Neural progenitor cell (in vitro differentiated cells): ENCODE measurements at regions not wholly inside any gene's neighbourhood (a gene's known extent, or its start where the extent isn't known, plus 50 kb on each side); places are given as distances from the start of the nearest gene placed in this dataset.

Source experiments
- DNase-seq: peaks from one replicate; pipeline ENCODE4 v3.0.0-alpha.2; 2016; ENCODE audit warnings: low spot score
- H2AFZ ChIP-seq: fragments of 200-600 bp; sonication (generic); replicated peaks from 2 replicates; pipeline ENCODE4 v1.6.1; 2016; ENCODE audit warnings: antibody characterized with exemption
- H3F3A ChIP-seq: fragments of 200-600 bp; sonication (generic); 2 replicates; pipeline ENCODE4 v1.6.1; 2016; ENCODE audit warnings: antibody characterized with exemption, low read depth
- H3K27ac ChIP-seq: fragments of 200-600 bp; sonication (generic); 2 replicates; pipeline ENCODE4 v1.5.1; 2016; ENCODE audit warnings: mild to moderate bottlenecking
- H3K27me3 ChIP-seq: fragments of 200-600 bp; sonication (generic); 2 replicates; pipeline ENCODE4 v1.6.1; 2016; ENCODE audit warnings: mild to moderate bottlenecking, moderate library complexity
- H3K36me3 ChIP-seq: fragments of 200-600 bp; sonication (generic); 2 replicates; pipeline ENCODE4 v1.5.1; 2016
- H3K4me1 ChIP-seq: fragments of 200-600 bp; sonication (generic); 2 replicates; pipeline ENCODE4 v1.6.1; 2016; ENCODE audit warnings: mixed run types
- H3K4me2 ChIP-seq: fragments of 200-600 bp; sonication (generic); 2 replicates; pipeline ENCODE4 v1.6.1; 2016
- H3K4me3 ChIP-seq: fragments of 200-600 bp; sonication (generic); 2 replicates; pipeline ENCODE4 v1.5.1; 2016
- H3K79me2 ChIP-seq: fragments of 200-600 bp; sonication (generic); 2 replicates; pipeline ENCODE4 v1.6.1; 2016; ENCODE audit warnings: low read depth
- H3K9ac ChIP-seq: fragments of 200-600 bp; sonication (generic); 2 replicates; pipeline ENCODE4 v1.6.1; 2016
- H3K9me3 ChIP-seq: fragments of 200-600 bp; sonication (generic); 2 replicates; pipeline ENCODE4 v1.5.1; 2016; ENCODE audit warnings: low read depth
- H4K20me1 ChIP-seq: fragments of 200-600 bp; sonication (generic); 2 replicates; pipeline ENCODE4 v1.6.1; 2016; ENCODE audit warnings: low read depth
- H3K27ac Mint-ChIP-seq: 3 replicates; pipeline ENCODE4 v1.8.0; 2021; ENCODE audit warnings: mixed read lengths
- H3K27me3 Mint-ChIP-seq: 2 replicates; pipeline ENCODE4 v1.8.0; 2022; ENCODE audit warnings: low read depth, mild to moderate bottlenecking, inconsistent platforms, moderate library complexity, mixed read lengths; ENCODE audit not compliant: insufficient read depth
- H3K36me3 Mint-ChIP-seq: 3 replicates; pipeline ENCODE4 v1.8.0; 2021; ENCODE audit warnings: mixed read lengths
- H3K4me1 Mint-ChIP-seq: 3 replicates; pipeline ENCODE4 v1.8.0; 2021; ENCODE audit warnings: mixed read lengths
- H3K4me3 Mint-ChIP-seq: 3 replicates; pipeline ENCODE4 v1.8.0; 2021; ENCODE audit warnings: mild to moderate bottlenecking, moderate library complexity, mixed read lengths
- H3K9me3 Mint-ChIP-seq: 3 replicates; pipeline ENCODE4 v1.8.0; 2020; ENCODE audit warnings: mixed read lengths
- EZH2 ChIP-seq: fragments of 200-600 bp; sonication (generic); IDR thresholded peaks from 2 replicates; pipeline ENCODE4 v1.6.1; 2017; ENCODE audit warnings: antibody characterized with exemption, mild to moderate bottlenecking, moderate library complexity
- EZH2phosphoT487 ChIP-seq: fragments of 200-600 bp; sonication (generic); IDR thresholded peaks from 2 replicates; pipeline ENCODE4 v1.6.1; 2017; ENCODE audit warnings: antibody characterized with exemption
- TF ChIP-seq, protein P1 (sequence below): fragments of 200-600 bp; sonication (generic); IDR thresholded peaks from 2 replicates; pipeline ENCODE4 v1.5.1; 2017; ENCODE audit warnings: antibody characterized with exemption, mild to moderate bottlenecking

DNA sequence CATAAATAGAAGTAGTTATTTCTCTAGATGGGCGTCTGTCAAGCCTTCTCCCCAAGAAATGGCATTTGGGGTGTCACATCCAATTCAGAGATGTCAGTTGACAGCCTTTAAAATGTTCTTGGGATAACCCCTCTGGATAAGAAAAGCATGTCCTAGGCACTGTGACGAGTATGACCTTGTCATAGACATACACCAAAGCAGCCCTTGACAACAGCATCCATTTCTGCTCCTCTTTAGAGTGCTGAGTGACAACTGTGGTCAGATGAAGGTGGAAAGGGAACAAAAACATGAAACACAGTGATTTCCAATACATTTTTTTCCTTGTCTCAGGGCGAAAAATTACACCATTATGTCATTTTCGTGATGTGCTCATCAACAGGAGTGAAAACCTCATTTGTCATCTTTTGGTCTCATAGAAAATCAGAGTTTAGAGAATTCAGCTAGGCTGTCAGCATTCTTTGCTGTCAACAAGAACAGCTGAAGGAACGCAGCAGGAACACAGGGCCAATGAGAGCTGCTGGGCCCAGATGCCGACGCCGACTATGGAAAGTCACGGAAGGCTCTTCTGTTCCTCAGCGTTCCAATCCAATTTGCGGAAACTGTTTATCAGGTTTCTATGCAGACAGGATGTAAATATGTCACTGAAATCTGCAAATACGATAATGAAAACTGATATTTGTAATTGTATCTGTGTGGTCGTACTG, 193.2 kb downstream of the ICOS start:
- Histone ChIP-seq H3K4me1 (no peaks in the 10 kb centered on the region), H3K9me3 (no peaks in the 10 kb centered on the region), H3K27ac (no peak overlapping the region), H2AFZ (no peak overlapping the region), H3K79me2 (no peaks in the 10 kb centered on the region), H4K20me1 (no peaks in the 10 kb centered on the region), H3K4me2 (no peak overlapping the region), H3K4me3 (no peak overlapping the region), H3F3A (no peaks in the 10 kb centered on the region), H3K36me3 (no peaks in the 10 kb centered on the region), H3K27me3 (no peaks in the 10 kb centered on the region), H3K9ac (no peak overlapping the region)
- no peak for DNase-seq
- no peaks in the 10 kb centered on the region for H3K36me3 Mint-ChIP-seq
- H3K4me3 Mint-ChIP-seq, result no peak overlapping the region
- H3K27me3 Mint-ChIP-seq, result peaks cover 5% of the 10 kb centered on the region
- H3K4me1 Mint-ChIP-seq, result no peaks in the 10 kb centered on the region
- no peak for TF ChIP-seq EZH2
- TF ChIP-seq, protein P1, sequence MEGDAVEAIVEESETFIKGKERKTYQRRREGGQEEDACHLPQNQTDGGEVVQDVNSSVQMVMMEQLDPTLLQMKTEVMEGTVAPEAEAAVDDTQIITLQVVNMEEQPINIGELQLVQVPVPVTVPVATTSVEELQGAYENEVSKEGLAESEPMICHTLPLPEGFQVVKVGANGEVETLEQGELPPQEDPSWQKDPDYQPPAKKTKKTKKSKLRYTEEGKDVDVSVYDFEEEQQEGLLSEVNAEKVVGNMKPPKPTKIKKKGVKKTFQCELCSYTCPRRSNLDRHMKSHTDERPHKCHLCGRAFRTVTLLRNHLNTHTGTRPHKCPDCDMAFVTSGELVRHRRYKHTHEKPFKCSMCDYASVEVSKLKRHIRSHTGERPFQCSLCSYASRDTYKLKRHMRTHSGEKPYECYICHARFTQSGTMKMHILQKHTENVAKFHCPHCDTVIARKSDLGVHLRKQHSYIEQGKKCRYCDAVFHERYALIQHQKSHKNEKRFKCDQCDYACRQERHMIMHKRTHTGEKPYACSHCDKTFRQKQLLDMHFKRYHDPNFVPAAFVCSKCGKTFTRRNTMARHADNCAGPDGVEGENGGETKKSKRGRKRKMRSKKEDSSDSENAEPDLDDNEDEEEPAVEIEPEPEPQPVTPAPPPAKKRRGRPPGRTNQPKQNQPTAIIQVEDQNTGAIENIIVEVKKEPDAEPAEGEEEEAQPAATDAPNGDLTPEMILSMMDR, result no peak
- no peak for TF ChIP-seq EZH2phosphoT487
- no peaks in the 10 kb centered on the region for H3K9me3 Mint-ChIP-seq
- no peak overlapping the region for H3K27ac Mint-ChIP-seq

DNA sequence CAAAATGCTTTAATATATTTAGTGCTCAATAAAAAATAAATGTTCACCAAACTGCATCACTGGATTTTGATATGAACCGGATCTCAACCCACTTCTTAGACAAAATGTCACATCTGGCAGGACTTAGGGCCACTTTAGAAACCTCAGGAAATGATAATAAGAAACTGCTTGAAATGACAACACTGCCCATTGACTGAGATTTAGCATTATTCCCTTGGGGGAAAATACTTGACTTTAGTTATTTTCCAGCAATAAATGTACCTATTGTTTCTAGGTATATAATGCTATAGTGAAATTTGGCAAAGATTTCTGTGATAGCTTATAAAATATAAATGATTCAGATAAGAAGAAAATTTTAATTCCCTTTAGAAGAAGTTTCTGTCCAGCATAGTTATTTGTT, 195.1 kb downstream of the ICOS start:
- H3K27ac ChIP-seq, result no peak overlapping the region
- Mint-ChIP-seq H3K4me3 (no peak overlapping the region), H3K27ac (no peak overlapping the region), H3K36me3 (no peaks in the 10 kb centered on the region), H3K4me1 (no peaks in the 10 kb centered on the region), H3K9me3 (no peaks in the 10 kb centered on the region), H3K27me3 (peaks cover 9% of the 10 kb centered on the region)
- no peaks in the 10 kb centered on the region for H3K4me1 ChIP-seq
- no peak for DNase-seq
- no peaks in the 10 kb centered on the region for H3K36me3 ChIP-seq
- no peak overlapping the region for H3K4me2 ChIP-seq
- no peaks in the 10 kb centered on the region for H4K20me1 ChIP-seq
- no peak overlapping the region for H2AFZ ChIP-seq
- no peak for TF ChIP-seq EZH2
- TF ChIP-seq, protein P1, result no peak
- no peak for TF ChIP-seq EZH2phosphoT487
- no peaks in the 10 kb centered on the region for H3K79me2 ChIP-seq
- H3F3A ChIP-seq, result no peaks in the 10 kb centered on the region
- H3K9ac ChIP-seq, result no peak overlapping the region
- H3K9me3 ChIP-seq, result no peaks in the 10 kb centered on the region
- H3K27me3 ChIP-seq, result no peaks in the 10 kb centered on the region
- H3K4me3 ChIP-seq, result no peak overlapping the region

DNA sequence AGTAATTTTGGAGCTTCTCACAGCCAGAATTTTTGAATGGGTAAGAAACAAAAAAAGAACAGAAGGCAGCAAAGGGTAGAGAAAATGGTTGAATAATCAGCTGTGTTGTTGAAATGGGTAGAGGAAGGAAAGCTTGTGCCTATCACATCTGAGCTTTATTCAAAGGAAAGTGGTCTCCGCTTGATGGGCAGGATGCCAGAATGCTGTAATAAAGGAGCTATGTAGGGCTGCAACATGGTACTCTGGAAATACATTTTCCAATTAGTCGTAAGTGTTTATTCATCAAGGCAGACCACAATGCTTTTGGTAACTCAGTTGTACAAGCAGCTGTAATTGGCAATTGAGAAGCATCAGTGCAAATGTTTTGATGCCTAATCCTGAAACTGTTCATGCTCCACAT, 196.9 kb downstream of the ICOS start:
- H3K36me3 Mint-ChIP-seq, result no peaks in the 10 kb centered on the region
- no peaks in the 10 kb centered on the region for H3K4me1 Mint-ChIP-seq
- H3K27me3 Mint-ChIP-seq, result peaks cover 6% of the 10 kb centered on the region

More for the DNA sequence above, 196.9 kb downstream of the ICOS start:
- Mint-ChIP-seq H3K4me3 (no peak overlapping the region), H3K9me3 (no peaks in the 10 kb centered on the region), H3K27ac (no peak overlapping the region)
- Histone ChIP-seq H3K79me2 (no peaks in the 10 kb centered on the region), H3K4me2 (no peak overlapping the region), H3K27me3 (no peaks in the 10 kb centered on the region), H3F3A (no peaks in the 10 kb centered on the region), H3K36me3 (no peaks in the 10 kb centered on the region), H4K20me1 (no peaks in the 10 kb centered on the region), H3K9me3 (no peaks in the 10 kb centered on the region), H3K9ac (no peak overlapping the region), H2AFZ (no peak overlapping the region), H3K27ac (no peak overlapping the region), H3K4me3 (no peak overlapping the region), H3K4me1 (peaks cover 4% of the 10 kb centered on the region)
- TF ChIP-seq, protein P1, result no peak
- no peak for DNase-seq
